Neural cell (in vitro differentiated cells): ENCODE measurements at regions not wholly inside any gene's neighbourhood (a gene's known extent, or its start where the extent isn't known, plus 50 kb on each side); places are given as distances from the start of the nearest gene placed in this dataset.

ENCODE experiments used
- H2AFZ ChIP-seq: fragments of 200-600, 300-800 bp; sonication (generic), shearing (Covaris generic); 2 replicates; pipeline ENCODE4 v1.6.0; 2014; ENCODE audit warnings: low read depth, mild to moderate bottlenecking, antibody characterized with exemption, low read length, moderate library complexity
- H3F3A ChIP-seq: fragments of 200-600 bp; shearing (Covaris generic); 2 replicates; pipeline ENCODE4 v1.6.1; 2016; ENCODE audit warnings: mild to moderate bottlenecking, moderate library complexity, mixed read lengths, antibody characterized with exemption, low read length; ENCODE audit not compliant: insufficient read depth, poor library complexity, severe bottlenecking
- H3K27ac ChIP-seq: fragments of 200-600, 300-800 bp; sonication (generic), shearing (Covaris generic); 2 replicates; pipeline ENCODE4 v1.5.1; 2014; ENCODE audit warnings: mild to moderate bottlenecking, low read length, moderate library complexity
- H3K27me3 ChIP-seq: fragments of 300-800, 200-600 bp; sonication (generic), shearing (Covaris generic); 2 replicates; pipeline ENCODE4 v1.6.0; 2014; ENCODE audit warnings: mild to moderate bottlenecking, low read depth, low read length, moderate library complexity; ENCODE audit not compliant: insufficient read depth
- H3K36me3 ChIP-seq: fragments of 300-800, 200-600 bp; sonication (generic), shearing (Covaris generic); 2 replicates; pipeline ENCODE4 v1.5.1; 2014; ENCODE audit warnings: mild to moderate bottlenecking, antibody characterized with exemption, low read length, moderate library complexity; ENCODE audit not compliant: insufficient read depth
- H3K4me2 ChIP-seq: fragments of 300-800, 200-600 bp; sonication (generic), shearing (Covaris generic); 2 replicates; pipeline ENCODE4 v1.6.0; 2014; ENCODE audit warnings: mild to moderate bottlenecking, low read length
- H3K4me3 ChIP-seq: fragments of 300-800, 200-600 bp; sonication (generic), shearing (Covaris generic); 2 replicates; pipeline ENCODE4 v1.5.1; 2014; ENCODE audit warnings: mild to moderate bottlenecking, low read length, moderate library complexity
- H3K79me2 ChIP-seq: fragments of 200-600 bp; shearing (Covaris generic); replicated peaks from 2 replicates; pipeline ENCODE4 v1.6.0; 2014; ENCODE audit warnings: mild to moderate bottlenecking, low read length, moderate library complexity; ENCODE audit not compliant: insufficient read depth
- H3K9ac ChIP-seq: fragments of 300-800, 200-600 bp; sonication (generic), shearing (Covaris generic); 2 replicates; pipeline ENCODE4 v1.6.1; 2016; ENCODE audit warnings: mild to moderate bottlenecking, low read length, mixed read lengths
- H3K9me2 ChIP-seq: fragments of 200-600 bp; shearing (Covaris generic); 2 replicates; pipeline ENCODE4 v1.6.1; 2016; ENCODE audit warnings: mild to moderate bottlenecking, low read length, mixed read lengths; ENCODE audit not compliant: insufficient read depth
- H3K9me3 ChIP-seq: fragments of 200-600, 300-800 bp; sonication (generic), shearing (Covaris generic); 2 replicates; pipeline ENCODE4 v1.6.1; 2016; ENCODE audit warnings: mild to moderate bottlenecking, mixed run types, low read length, moderate library complexity, mixed read lengths
- H4K20me1 ChIP-seq: fragments of 200-600 bp; shearing (Covaris generic); 2 replicates; pipeline ENCODE4 v1.6.1; 2016; ENCODE audit warnings: mild to moderate bottlenecking, mixed run types; ENCODE audit not compliant: insufficient read depth
- REST ChIP-seq: IDR thresholded peaks from 2 replicates; pipeline ENCODE4 v1.6.1; 2012; ENCODE audit warnings: borderline replicate concordance
- small RNA-seq, 3 experiments: library from RNA; depleted of rRNA; stranded (forward); fragments of <200 nt; gene quantifications; one replicate each; pipeline ENCODE3, GENCODE V24; 2012

DNA sequence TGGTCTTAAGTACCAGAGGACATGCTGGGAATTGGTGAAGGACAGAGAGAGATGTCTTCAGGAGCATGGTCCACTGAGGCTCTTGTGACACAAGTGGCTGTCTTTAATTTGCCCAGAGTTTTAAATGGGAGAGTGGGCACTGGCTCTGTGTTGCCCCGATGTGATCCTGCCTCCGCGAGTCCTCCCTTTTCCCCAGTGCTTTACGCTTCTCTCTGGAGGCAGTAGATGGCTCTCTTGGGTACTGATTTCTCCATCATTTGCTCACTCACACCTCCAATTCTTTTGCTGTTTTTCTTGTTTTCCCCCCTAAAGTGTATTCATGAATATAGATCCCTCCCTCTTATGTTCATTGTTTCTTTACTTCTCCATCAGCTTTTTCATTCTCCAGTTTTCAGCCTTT, 74.3 kb downstream of the EMP1 start:
- Histone ChIP-seq H3K27ac (no peak overlapping the region), H3K9me3 (no peaks in the 10 kb centered on the region), H2AFZ (no peak overlapping the region)

More for the DNA sequence above, 74.3 kb downstream of the EMP1 start:
- TF ChIP-seq REST = no peak
- Histone ChIP-seq H3K4me3 (no peak overlapping the region), H3F3A (peaks cover 4% of the 10 kb centered on the region), H3K4me2 (no peak overlapping the region), H4K20me1 (no peaks in the 10 kb centered on the region), H3K79me2 (no peaks in the 10 kb centered on the region), H3K9me2 (no peaks in the 10 kb centered on the region), H3K27me3 (no peaks in the 10 kb centered on the region), H3K36me3 (no peaks in the 10 kb centered on the region), H3K9ac (no peak overlapping the region)

Small RNA genes lying in the stretch of these regions (small RNA-seq; reads per million reads assigned to genes)
- gene RNA5SP353 = 0.43 to 0.55 (median 0.49) reads per million in 3 experiments
- 0 reads per million in 3 experiments for gene RNU6-590P
